ENCODE measurements at regions not wholly inside any gene's neighbourhood (a gene's known extent, or its start where the extent isn't known, plus 50 kb on each side); places are given as distances from the start of the nearest gene placed in this dataset.

DNA sequence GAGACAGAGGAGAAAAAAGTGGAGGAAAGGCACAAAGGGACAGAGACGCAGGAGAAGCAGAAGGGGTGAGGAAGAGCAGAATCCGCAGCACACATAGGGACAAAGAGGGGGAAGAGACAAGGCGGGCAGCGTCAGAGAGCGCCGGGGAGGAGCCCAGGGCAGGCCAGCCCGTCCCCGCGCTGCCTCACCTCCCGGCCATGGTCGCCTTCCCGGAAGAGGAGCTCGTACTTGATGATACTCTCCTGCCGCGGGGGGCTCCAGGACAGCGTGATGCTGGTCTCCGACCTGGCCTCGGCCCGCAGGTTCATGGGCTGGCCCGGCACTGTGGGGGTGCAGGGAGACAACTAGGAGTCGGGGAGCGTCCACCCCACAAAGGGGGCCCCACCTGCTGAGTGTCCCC is 100.6 kb downstream of the PTPRS start:
- TF ChIP-seq, protein P1, sequence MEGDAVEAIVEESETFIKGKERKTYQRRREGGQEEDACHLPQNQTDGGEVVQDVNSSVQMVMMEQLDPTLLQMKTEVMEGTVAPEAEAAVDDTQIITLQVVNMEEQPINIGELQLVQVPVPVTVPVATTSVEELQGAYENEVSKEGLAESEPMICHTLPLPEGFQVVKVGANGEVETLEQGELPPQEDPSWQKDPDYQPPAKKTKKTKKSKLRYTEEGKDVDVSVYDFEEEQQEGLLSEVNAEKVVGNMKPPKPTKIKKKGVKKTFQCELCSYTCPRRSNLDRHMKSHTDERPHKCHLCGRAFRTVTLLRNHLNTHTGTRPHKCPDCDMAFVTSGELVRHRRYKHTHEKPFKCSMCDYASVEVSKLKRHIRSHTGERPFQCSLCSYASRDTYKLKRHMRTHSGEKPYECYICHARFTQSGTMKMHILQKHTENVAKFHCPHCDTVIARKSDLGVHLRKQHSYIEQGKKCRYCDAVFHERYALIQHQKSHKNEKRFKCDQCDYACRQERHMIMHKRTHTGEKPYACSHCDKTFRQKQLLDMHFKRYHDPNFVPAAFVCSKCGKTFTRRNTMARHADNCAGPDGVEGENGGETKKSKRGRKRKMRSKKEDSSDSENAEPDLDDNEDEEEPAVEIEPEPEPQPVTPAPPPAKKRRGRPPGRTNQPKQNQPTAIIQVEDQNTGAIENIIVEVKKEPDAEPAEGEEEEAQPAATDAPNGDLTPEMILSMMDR (optimal IDR thresholded peaks at IDR 0.05 in 1 of 3, IDR thresholded peaks at IDR 0.05 in 1 of 3, conservative IDR thresholded peaks at IDR 0.05 in 1 of 3; ENCODE audit: extremely low read depth in 1 of 3, insufficient read depth in 2 of 3, low read length in 3 of 3), result no peak
- no peak for TF ChIP-seq EZH2 (IDR thresholded peaks at IDR 0.05; ENCODE audit: low read length)
